GM21526 (cell line): ENCODE measurements at regions not wholly inside any gene's neighbourhood (a gene's known extent, or its start where the extent isn't known, plus 50 kb on each side); places are given as distances from the start of the nearest gene placed in this dataset.
"Not testable (repeated sequence)": the region's sequence is repeated elsewhere in the genome, so short reads cannot be mapped to it uniquely, and the experiment has no call there.

ENCODE experiments used
- ATAC-seq: cut with Tn5 transposase; IDR thresholded peaks from one replicate; pipeline ENCODE4 v1.9.1; 2021; ENCODE audit warnings: moderate library complexity; ENCODE audit not compliant: unreplicated experiment, low FRiP score

DNA sequence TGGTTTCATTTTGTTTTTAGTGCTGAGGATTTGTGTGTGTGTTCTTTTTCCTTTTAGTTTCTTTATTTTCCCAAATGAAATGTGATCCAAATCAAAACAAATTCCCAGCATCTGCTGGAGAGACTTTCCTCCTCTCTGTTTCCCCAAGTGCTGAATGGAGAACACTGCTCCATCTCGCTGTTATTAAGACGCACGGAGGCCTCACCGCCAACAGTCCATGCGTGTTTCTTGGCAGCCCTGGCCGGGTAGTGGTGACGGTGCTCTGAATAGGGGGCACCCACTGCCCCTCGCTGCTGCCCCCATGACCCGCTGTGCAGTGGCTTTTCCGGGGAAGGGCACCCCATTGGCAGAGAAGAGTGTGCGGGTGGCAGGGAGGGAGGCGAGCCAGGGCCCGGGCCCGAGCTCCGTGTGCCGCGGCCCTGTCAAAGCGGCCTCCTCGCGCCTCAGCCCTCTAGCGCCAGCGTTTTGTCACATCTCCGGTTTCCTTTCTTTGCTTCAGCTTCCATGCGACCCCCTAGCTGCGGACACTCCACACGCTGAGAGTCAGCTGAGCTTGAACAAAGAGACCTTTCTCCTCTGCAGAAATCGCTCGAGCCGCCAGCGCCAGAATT lies 473.7 kb upstream of the SALL3 start:
- no peak for ATAC-seq

DNA sequence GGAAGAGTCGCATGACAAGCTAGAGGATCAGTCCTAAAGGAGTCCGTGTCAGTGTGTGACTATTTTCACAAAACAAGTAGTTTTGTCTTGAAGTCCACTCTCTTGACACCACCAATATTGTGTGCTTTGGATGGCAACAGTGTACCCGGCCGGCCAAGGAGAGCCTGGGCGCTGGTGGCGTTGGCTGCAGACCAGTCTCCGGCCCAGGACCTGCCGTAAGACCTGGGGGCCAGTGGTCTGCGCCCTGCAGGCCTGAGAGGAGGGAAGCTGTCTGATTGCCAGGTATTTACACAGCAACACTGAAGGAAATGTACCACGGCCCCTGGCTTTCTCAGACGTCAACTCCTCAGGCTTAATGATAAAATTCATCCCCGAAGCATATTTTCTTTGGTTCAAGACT lies 472.4 kb upstream of the SALL3 start:
- no peak for ATAC-seq

DNA sequence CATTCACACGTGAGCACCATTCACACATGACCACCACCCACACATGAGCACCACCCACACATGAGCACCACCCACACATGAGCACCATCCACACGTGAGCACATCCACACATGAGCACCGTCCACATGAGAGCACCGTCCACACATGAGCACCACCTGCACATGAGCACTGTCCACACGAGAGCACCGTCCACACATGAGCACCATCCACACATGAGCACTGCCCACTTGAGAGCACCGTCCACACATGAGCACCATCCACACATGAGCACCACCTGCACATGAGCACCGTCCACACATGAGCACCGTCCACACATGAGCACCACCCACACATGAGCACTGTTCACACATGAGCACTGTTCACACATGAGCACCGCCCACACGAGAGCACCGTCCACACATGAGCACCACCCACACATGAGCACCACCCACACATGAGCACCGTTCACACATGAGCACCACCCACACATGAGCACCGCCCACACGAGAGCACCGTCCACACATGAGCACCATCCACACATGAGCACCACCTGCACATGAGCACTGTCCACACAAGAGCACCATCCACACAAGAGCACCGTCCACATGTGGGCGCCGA lies 471.3 kb upstream of the SALL3 start:
- ATAC-seq, result not testable (repeated sequence)

DNA sequence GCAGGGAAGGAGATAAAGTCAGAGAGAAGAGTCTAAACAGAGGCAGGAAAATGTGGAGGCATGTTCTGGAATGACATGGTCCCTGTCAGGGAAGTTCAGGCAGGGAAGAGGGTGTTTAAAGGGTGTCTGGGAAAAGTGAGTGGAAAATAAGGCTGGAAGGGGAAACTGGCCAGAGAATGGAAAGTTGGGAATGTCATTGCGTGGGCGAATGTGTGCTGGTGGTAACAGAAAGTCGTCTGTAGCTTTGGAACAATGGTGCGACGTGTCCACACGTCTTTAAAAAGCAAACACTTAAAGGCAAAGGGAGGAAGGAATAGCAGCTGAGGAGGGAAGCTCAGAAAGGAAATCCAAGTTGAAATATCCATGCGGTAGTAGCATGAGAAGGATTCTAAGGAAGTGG lies 469.5 kb upstream of the SALL3 start:
- ATAC-seq, result no peak

DNA sequence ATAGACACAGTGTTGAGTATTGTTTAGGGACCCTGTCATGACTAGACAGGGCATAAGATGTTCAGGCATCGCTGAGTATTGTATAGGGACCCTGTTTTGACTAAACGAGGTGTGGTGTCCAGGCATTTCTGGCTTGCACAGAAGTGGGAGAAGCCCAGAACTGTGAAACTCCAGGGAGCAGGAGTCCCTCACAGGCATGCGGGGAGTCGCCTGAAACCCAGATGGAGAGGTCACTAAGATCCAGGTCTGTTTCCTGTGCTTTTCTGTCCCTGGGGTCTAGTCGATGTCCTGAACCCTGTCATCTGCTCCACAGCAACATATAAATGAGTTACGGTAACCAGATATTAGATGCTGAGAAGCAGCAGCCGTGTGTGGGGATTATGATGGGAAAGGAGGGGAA lies 469.0 kb upstream of the SALL3 start:
- ATAC-seq, result no peak

DNA sequence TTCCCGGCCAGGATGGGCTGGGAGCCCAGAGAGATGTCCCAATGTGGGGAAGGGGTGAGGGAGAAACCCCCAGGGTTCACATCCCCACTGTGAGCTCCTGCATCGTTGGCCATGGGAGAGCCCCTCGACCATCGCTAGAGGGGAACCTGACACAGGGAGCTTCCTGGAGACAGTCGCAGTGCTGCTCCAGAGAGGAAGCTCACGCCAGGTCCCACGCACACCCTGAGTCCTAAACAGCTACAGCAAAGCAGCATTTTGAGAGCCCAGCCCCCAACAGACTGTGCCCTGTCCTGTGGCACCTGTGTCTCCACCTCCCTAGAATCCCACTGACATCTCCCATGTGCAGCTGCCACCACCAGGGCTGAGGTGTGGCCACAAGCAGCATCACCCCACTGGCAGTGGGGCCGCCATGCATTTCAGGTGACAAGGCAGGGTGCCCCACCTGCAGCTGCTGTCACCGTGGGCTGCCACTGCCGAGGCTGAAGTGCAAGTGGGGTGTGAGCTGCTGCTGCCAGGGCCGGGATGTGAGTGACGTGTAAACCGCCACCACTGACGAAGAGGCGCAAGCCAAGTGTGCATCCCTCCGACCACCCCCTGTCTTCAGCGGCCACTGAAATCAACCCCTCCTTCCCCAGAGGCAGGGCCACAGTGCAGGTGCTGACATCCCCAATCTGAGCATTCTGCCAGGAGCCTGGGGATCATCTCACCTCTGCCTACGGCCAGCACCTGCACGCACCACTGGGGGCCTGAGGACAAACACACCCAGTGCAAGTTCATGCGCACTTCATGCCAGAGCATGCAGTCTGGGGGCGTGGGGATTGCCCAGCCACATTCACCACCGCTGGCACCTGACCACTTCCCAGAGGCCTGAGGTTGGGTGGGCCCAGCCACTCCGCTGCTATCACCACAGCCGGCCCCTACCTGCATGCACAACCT lies 467.7 kb upstream of the SALL3 start:
- ATAC-seq, result no peak

DNA sequence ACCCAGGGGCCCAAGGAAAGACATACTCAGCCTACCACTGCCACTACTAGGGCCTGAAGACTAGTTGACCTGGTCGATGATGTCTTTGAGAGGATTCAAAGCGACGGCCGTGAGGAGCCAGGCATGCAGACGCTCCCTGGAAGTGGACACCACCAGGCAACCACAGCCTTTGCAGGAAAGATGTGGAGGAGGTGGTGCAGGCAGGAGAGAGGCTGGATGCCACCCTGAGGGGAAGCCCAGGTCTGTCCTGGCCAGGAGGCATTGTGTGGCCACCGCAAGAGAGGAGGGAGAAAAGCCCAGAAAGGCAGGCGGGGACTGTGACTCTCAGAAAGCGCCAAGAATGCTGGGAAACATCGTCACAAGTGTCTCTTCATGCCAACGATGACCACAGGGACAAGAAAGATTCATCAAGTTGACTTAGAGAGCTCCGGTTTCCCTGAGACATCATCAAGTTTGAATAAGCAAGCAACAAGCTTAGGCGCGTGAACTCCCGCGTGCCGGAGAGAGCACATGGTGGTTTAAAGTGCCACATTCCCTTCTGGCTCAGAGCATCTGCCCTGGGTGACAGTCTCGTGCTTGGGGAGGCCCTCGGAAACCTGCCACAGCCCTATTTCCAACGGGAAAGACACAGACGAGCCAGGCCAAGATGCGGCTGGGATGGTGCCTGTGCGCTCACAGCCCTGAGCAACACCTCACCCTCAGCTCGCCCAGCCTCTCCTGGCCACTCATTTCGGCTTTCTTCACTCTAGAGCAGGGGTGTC lies 464.5 kb upstream of the SALL3 start:
- ATAC-seq, result no peak

DNA sequence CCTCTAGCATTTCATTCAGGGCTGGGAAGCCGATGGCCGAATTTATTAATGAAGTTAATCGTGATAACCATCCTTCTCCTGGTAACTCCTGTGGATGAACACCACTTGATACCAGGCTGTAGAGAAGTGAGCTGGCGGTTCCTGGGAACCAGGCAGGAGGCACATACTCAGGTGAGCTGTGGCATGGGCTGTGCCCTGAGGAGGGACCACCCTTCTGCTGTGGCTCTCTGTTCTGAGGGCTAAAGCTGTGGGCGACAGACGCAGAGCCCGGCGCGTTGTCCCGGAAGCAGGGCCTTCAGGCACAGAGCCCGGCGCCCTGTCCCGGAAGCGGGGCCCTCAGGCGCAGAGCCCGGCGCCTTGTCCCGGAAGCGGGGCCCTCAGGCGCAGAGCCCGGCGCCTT lies 462.3 kb upstream of the SALL3 start:
- ATAC-seq, result no peak

DNA sequence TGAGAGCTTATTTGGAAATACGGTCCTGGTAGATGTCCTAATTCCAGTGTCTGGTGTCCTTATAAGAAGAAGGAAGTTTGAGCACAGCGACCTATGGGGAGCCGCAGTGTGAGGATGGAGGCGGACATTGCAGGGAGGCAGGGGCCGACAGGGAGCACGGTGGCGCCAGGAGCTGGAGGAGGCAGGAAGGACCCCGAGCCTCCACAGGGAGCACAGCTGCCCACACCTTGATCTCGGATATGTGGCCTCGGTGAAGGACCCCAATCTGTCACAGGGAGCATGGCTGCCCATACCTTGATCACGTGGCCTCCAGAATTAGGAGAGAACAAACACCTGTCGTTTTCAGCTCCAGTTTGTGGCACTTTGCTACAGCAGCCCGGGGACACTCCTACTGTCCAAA lies 461.6 kb upstream of the SALL3 start:
- no peak for ATAC-seq

DNA sequence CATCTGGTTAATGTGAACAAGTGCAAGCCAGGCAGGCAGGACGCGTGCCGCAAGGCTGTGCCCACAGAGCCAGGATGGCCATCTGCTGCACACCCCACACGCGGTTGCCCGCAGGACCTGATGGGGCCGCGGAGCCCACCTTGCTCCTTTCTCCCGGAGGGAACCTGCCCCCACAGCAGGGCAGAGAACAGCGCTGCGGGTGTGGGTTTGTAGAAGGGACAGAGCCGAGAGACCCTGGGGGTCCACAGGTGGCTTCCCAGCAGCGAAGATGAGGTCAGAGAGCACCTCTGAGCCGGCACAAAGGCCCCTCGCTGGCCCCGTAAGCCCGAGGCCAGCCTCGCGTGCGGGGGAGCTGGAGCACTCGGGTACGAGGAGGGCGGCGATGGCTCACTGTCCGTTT lies 460.8 kb upstream of the SALL3 start:
- no peak for ATAC-seq

DNA sequence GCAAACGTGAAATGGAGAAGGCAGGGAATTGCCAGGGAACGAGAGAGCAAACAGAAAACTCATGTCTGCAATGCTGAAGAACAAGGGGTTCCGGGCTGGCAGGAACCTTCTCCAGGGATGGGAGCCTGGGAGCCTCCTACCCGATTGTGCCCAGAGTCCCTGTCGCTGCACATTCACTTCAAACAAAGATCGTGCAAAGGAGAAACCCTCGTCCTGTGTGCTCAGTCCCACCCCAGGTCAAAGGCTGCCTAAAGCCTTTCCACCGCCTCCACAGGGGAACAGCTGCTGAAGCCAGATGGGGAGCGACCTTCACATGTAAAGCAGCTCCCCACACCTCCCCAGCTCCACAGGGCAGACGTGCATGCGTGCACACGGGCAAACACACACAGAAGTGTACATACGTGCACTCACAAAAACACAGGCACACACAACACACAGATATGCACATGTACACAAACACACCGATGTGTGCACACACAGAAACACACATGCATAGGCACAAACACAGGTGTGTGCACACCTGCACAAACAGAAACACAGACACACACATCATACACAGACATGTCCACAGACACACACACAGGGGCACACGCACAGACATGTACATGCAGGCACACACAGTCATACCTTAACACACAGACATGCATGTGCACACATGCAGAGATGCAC lies 460.1 kb upstream of the SALL3 start:
- ATAC-seq, result no peak

DNA sequence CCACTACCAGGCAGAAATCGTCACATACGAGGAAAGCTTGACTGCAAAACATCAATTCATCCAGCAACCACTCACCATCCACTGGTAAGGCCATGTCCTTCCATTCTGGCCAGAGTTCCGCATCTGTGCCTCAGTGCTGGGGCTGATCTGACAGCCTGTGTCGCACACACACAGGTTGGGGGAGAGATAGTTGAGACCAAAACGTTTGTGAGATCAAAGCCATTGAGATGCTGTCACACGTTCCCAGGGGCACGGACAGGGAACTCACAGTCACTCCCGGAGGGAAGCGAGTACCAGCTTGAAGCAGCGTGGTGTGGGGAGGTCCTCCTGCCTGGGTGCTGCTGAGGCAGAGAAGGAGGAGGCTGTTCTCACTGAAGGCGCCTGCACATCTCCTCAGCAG lies 458.5 kb upstream of the SALL3 start:
- no peak for ATAC-seq

DNA sequence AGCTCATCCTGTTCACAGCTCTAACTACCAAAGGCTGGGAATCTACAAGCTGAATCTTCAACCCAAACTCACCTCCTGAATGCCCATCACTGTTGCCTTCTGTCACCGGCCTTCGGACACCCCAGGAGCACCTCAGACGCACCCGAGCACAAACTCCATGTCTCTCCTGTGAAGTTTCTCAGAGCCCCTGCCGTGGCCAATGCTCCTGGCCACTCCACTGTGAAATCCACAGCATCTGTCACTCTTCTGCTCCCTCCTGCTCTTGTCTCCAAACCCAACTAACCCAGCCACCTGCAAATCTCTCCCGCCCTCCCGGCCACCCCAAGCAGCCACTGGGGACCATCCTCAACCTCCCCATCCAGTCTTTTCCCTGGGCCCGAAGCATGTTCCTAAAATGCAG lies 457.9 kb upstream of the SALL3 start:
- no peak for ATAC-seq

DNA sequence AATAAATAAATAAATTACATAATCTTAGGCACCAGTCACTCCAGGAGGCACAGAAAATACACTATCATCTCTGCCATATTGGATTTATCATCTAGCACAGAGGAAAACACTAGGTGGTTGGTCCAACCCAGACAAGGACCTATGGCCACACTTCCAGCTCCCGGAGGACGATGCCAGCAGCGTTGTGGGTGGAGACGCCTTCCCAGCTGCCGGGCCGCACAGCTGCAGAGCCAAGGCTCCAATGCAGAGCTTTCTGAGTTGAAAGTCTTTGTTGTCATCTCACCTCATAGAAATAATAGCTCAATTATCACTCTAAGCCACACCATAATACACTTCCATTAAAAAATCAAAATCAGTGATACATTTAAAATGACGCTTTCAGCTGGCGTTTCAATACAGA lies 457.1 kb upstream of the SALL3 start:
- ATAC-seq, result no peak

DNA sequence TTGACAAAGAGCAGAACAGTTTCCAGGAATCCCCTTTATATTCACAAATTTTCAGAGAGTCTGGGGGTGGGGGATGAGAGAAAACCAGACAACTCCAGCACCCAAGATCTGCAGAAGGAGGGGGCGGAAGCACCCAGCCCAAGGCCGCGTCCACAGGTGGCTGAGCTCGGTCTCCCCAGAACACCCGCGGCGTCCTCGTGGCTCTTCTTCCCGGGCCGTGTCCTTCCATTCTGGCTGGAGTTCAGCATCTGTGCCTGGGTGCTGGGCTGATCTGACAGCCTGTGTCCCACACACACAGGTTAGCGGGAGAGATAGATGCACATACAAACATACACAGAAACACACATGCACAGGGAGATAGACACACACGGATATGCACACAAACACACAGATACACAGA lies 455.8 kb upstream of the SALL3 start:
- ATAC-seq, result no peak

DNA sequence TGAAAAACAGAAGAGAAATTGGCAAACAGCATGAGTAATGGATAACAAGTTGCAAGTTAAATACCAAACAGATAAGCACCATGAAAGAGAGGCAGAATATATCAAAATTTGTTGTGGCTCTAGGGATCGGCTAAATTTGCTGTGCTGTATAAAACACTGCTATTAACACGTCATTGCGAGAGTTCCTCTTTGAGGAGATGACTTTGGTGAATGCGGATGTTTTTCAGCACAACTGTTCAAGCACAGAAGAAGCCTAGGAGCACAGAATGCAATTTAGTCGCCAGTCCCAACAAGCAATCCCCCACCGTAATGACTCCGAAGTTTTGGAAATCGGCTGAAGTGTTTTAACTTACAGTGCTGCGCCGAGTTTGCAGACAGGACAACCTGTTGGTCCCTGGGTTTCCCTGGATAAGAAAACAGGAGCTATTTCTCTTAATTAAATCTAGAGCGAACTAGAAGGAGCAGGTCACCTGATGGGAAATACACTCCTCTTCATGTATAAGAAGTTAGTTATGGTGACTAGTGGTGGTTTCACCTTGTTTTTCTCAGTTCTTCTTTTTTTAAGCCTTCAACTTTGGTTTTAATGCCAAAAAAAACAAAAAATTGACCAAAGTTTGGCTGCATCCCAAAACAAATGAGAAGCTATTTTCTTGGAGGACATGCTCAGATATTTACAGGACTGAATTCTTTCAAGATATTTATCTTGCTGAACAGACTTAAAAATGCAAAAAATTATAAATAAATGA lies 454.1 kb upstream of the SALL3 start:
- ATAC-seq, result no peak

DNA sequence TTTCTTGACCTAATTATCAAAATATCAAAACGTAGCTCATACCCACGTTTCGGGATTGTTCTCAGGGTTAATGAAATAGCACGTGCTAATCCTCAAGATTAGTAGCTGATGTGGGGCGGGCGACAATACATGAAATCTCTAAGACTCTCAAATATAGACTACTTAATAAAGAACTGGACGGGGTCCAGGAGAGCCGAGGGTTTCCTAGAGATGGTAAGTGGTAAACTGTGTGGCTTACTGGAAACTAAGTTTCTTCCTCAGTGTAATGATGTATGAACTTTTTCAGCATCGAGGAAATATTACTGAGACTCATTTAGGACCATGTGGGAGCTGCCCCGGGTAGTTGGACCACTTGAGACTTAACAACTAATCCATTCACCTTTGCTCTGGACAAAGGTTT lies 453.3 kb upstream of the SALL3 start:
- no peak for ATAC-seq

DNA sequence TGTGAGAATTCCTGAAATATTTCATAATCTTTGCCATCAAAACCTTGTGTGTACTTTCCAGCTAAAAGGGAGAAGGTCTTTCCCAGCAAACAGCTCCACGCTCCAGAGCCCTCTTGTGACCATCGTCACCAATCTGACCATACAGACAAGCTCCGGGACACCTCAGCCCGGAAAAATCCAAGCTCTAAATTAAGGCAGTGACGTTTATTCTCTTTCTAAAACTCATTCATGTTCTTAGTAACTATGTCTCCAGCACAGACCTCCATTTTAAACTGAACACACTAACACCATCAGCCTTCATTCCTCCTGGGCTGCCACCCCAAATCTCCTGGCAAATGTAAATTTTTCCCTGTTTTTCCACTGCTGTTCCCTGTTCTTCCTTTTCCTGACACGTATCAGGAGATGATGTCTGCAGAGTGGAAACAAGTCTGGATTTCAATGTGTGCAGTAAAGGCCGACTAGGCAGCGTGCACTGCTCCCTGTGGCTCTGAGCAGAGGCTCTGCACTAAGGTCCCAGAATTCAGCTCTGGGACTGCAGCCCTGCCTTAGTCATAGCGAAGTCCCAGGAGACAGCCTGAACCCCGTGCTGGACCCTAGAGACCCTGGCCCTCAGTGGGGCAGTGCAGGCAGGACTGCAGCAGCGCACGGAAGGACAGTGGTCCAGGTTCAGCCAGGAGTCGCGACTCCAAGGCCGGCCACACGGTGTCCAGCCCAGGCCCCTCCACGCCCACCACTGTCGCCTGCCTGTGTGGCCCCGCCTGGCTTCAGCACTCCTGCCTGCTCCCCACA lies 452.5 kb upstream of the SALL3 start:
- no peak for ATAC-seq

DNA sequence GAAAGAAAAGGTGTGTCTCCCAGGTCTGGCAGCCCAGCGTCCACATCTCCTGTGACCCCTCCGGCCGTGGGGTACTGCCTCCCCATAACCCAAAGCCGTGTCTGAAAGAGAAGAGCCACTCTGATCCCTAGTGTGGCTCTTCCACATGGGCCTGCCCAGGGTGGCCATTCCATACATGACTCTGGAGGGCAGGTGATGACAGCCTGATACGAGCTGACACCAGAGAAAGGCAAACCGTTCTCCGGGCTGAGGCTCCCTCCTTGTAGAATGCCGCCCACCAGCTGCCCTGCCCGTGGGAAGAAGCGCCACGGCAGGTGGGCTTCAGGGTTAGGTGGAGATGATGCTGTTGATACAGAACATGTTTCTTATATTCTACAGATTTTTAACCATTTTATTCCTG lies 451.6 kb upstream of the SALL3 start:
- ATAC-seq, result no peak
